ENCODE measurements at regions not wholly inside any gene's neighbourhood (a gene's known extent, or its start where the extent isn't known, plus 50 kb on each side); places are given as distances from the start of the nearest gene placed in this dataset.

GRCh38 chr1:163588796-163589195 is 267.0 kb downstream of the NUF2 start:
- TF ChIP-seq CTCF (IDR thresholded peaks at IDR 0.05): no peak
- no peak for TF ChIP-seq POLR2A (IDR thresholded peaks at IDR 0.05)

All from right lobe of liver (tissue), 4 donors.